Lung (tissue), 11 donors: ENCODE measurements at regions not wholly inside any gene's neighbourhood (a gene's known extent, or its start where the extent isn't known, plus 50 kb on each side); places are given as distances from the start of the nearest gene placed in this dataset.

Experiments used
- ATAC-seq: fragments of 200-7000 bp; cut with Tn5 transposase; one replicate; pipeline ENCODE4 v1.9.1; 2020; ENCODE audit warnings: moderate number of reproducible peaks; ENCODE audit not compliant: insufficient read depth, low FRiP score
- DNase-seq, 3 donors: peaks; one replicate each; pipeline ENCODE4 v3.0.0-alpha.2; 2013 to 2017
- H3K27ac ChIP-seq, 2 donors: one replicate each; pipeline ENCODE4 v1.5.1; 2013; ENCODE audit warnings: mild to moderate bottlenecking in 2 of 2, moderate library complexity in 2 of 2, control low read depth in 1 of 2, inconsistent platforms in 1 of 2, low read depth in 1 of 2, low read length in 1 of 2
- H3K27me3 ChIP-seq, 3 donors: one replicate each; pipeline ENCODE4 v1.5.1; 2013; ENCODE audit warnings: low read length in 2 of 3; ENCODE audit not compliant: control insufficient read depth in 3 of 3, insufficient read depth in 3 of 3
- H3K36me3 ChIP-seq, 4 donors: one replicate each; pipeline ENCODE4 v1.5.1; 2013; ENCODE audit warnings: low read length in 4 of 4, mild to moderate bottlenecking in 1 of 4, moderate library complexity in 1 of 4; ENCODE audit not compliant: control insufficient read depth in 4 of 4, insufficient read depth in 4 of 4
- H3K4me1 ChIP-seq, 5 donors: one replicate each; pipeline ENCODE4 v1.5.1; 2013; ENCODE audit warnings: low read length in 5 of 5, mild to moderate bottlenecking in 2 of 5, moderate library complexity in 1 of 5; ENCODE audit not compliant: control insufficient read depth in 5 of 5, insufficient read depth in 5 of 5
- H3K4me3 ChIP-seq: one replicate; pipeline ENCODE4 v1.5.1; 2013; ENCODE audit warnings: mild to moderate bottlenecking, control low read depth, moderate library complexity
- H3K9ac ChIP-seq, 2 donors: one replicate each; pipeline ENCODE4 v1.5.1; 2013; ENCODE audit warnings: low read length in 2 of 2, control low read depth in 1 of 2; ENCODE audit not compliant: insufficient read depth in 1 of 2
- H3K9me3 ChIP-seq, 4 donors: one replicate each; pipeline ENCODE4 v1.5.1; 2013; ENCODE audit warnings: low read length in 3 of 4, mild to moderate bottlenecking in 1 of 4, moderate library complexity in 1 of 4; ENCODE audit not compliant: control insufficient read depth in 4 of 4, insufficient read depth in 3 of 4
- CTCF ChIP-seq: IDR thresholded peaks from 2 replicates; pipeline ENCODE4 v1.5.1; 2012; ENCODE audit warnings: mild to moderate bottlenecking; ENCODE audit errors: control extremely low read depth, extremely low read depth
- WGBS, 2 donors: extraction: QIAGEN DNeasy Blood & Tissue Kit; methylation state at CpG; one replicate each; pipeline ENCODE4 v1.1.7; 2013; 5-methylcytosine and 5-hydroxymethylcytosine counted together
- donor health status: control.
- donor health status: control.
- donor health status: Bipolar disorder and iron deficiency.
- donor health status: healthy.
- donor health status: DM: yes; HTN: yes; CAD: no.

GRCh38 chrX:8105531-8105930 is 65.5 kb downstream of the VCX2 start:
- Histone ChIP-seq H3K4me3 (no peak overlapping the region), H3K9me3 (no peaks in the 10 kb centered on the region), H3K27ac (no peak overlapping the region), H3K27me3 (peaks cover 0 to 40% (median 10%) of the 10 kb centered on the region in 3 donors), H3K9ac (no peak overlapping the region), H3K4me1 (no peaks in the 10 kb centered on the region), H3K36me3 (no peaks in the 10 kb centered on the region)
- no peak for TF ChIP-seq CTCF
- DNase-seq: no peak
- ATAC-seq: no peak

DNA sequence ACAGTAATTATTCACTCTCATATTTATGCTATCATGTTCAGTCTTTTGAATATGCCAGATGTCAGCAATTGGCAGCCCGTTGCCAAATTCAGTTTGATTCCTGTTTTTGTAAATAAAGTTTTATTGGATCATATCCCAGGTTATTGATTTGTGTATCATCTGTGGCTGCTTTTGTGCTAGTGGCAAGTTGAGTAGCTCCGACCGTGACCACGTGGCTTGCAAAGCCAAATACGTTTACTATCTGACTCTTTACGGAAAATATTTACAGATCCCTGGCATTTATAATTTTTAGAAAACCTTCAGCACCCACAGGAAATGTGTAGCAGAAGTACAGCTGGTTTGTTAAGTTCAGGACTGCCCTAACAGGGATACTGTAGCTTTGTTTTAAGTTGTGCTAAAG is 67.4 kb downstream of the VCX2 start:
- Histone ChIP-seq H3K27me3 (peaks cover 0 to 35% (median 9%) of the 10 kb centered on the region in 3 donors), H3K4me3 (no peak overlapping the region), H3K4me1 (no peaks in the 10 kb centered on the region), H3K9ac (no peak overlapping the region), H3K9me3 (no peaks in the 10 kb centered on the region), H3K36me3 (no peaks in the 10 kb centered on the region), H3K27ac (no peak overlapping the region)
- 87 to 96% methylated on average over 6 of the region's 6 CpGs for WGBS, 2 donors
- no peak for DNase-seq
- no peak for ATAC-seq
- TF ChIP-seq CTCF: no peak

DNA sequence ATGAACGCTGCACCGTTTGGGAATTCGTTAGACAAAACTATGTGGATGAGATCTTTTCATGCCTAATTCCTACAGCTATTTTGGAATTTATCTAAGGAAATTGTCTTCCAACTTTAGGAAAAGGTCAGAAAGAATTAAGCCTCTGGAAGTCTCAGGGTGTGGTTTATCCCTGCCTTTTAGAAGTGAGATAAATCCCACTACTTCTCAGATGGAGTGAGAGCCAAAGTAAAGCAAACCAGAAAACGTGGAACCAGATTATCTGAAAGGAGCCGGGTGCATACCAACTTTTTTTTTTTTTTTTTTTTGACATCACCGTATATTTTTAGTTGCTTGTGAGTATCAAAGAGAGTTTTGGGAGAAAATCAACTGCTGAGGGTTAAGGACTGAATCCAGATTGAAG is 79.6 kb downstream of the VCX2 start:
- WGBS, 2 donors: 74 to 75% methylated on average over 6 of the region's 6 CpGs
- H3K4me1 ChIP-seq: peaks cover 0 to 2% (median 0%) of the 10 kb centered on the region in 5 donors
- no peaks in the 10 kb centered on the region for H3K36me3 ChIP-seq
- no peak for TF ChIP-seq CTCF
- no peak overlapping the region for H3K4me3 ChIP-seq
- ATAC-seq: no peak
- no peak overlapping the region for H3K9ac ChIP-seq
- peaks cover 0 to 3% (median 0%) of the 10 kb centered on the region in 4 donors for H3K9me3 ChIP-seq
- peak in 2 of 3 donors; percentile 19 to 21 for DNase-seq
- H3K27me3 ChIP-seq: peaks cover 0 to 38% (median 15%) of the 10 kb centered on the region in 3 donors
- no peak overlapping the region for H3K27ac ChIP-seq

- TF ChIP-seq CTCF: no peak
- no peak overlapping the region for H3K9ac ChIP-seq
- ATAC-seq: no peak
- no peak for DNase-seq
- H3K9me3 ChIP-seq: peaks cover 0 to 3% (median 0%) of the 10 kb centered on the region in 4 donors
- H3K27ac ChIP-seq: no peak overlapping the region
- no peaks in the 10 kb centered on the region for H3K36me3 ChIP-seq
- H3K4me1 ChIP-seq: peaks cover 0 to 2% (median 0%) of the 10 kb centered on the region in 5 donors
- H3K4me3 ChIP-seq: no peak overlapping the region
- 76 to 94% methylated on average over 3 of the region's 3 CpGs for WGBS, 2 donors
- H3K27me3 ChIP-seq: peaks cover 0 to 34% (median 16%) of the 10 kb centered on the region in 3 donors
Observed at GRCh38 chrX:8090906-8091305, 80.2 kb downstream of the VCX2 start.
